ENCODE measurements at regions not wholly inside any gene's neighbourhood (a gene's known extent, or its start where the extent isn't known, plus 50 kb on each side); places are given as distances from the start of the nearest gene placed in this dataset.

DNA sequence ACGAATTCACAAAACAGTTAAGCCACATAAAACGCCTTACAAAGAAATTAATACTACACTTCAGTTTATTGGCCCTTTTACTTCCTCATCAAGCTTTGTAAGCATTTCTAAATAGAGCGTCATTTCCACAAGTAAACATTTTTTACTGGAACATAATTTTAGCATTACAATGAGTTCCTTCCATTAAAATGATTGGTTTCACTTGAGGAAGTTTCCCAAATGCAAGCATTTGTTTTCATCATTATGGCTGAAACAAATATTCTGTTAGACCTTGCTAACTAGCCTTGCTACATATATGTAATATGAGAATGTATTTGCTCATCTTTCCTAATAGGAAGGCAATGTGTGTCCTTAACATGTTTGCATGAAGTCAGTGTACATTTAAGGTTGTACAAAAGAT is 579.1 kb downstream of the IRS1 start:
- no peaks in the 10 kb centered on the region for H3K27me3 ChIP-seq (ENCODE audit: insufficient read depth, poor library complexity, severe bottlenecking)
- H3K4me3 ChIP-seq (replicated peaks; ENCODE audit: insufficient read depth, low read length): no peak overlapping the region
- DNase-seq (ENCODE audit: low read depth in 1 of 2, low spot score in 1 of 2): no peak
- H3K27ac ChIP-seq (replicated peaks): no peak overlapping the region
- TF ChIP-seq SPI1 (IDR thresholded peaks at IDR 0.05; ENCODE audit: borderline replicate concordance, low read depth): no peak
- TF ChIP-seq GABPA (IDR thresholded peaks at IDR 0.05; ENCODE audit: low read depth): no peak
- TF ChIP-seq, protein P1, sequence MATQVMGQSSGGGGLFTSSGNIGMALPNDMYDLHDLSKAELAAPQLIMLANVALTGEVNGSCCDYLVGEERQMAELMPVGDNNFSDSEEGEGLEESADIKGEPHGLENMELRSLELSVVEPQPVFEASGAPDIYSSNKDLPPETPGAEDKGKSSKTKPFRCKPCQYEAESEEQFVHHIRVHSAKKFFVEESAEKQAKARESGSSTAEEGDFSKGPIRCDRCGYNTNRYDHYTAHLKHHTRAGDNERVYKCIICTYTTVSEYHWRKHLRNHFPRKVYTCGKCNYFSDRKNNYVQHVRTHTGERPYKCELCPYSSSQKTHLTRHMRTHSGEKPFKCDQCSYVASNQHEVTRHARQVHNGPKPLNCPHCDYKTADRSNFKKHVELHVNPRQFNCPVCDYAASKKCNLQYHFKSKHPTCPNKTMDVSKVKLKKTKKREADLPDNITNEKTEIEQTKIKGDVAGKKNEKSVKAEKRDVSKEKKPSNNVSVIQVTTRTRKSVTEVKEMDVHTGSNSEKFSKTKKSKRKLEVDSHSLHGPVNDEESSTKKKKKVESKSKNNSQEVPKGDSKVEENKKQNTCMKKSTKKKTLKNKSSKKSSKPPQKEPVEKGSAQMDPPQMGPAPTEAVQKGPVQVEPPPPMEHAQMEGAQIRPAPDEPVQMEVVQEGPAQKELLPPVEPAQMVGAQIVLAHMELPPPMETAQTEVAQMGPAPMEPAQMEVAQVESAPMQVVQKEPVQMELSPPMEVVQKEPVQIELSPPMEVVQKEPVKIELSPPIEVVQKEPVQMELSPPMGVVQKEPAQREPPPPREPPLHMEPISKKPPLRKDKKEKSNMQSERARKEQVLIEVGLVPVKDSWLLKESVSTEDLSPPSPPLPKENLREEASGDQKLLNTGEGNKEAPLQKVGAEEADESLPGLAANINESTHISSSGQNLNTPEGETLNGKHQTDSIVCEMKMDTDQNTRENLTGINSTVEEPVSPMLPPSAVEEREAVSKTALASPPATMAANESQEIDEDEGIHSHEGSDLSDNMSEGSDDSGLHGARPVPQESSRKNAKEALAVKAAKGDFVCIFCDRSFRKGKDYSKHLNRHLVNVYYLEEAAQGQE (IDR thresholded peaks at IDR 0.05; ENCODE audit: insufficient replicate concordance, low read depth): no peak
- TF ChIP-seq, protein P2, sequence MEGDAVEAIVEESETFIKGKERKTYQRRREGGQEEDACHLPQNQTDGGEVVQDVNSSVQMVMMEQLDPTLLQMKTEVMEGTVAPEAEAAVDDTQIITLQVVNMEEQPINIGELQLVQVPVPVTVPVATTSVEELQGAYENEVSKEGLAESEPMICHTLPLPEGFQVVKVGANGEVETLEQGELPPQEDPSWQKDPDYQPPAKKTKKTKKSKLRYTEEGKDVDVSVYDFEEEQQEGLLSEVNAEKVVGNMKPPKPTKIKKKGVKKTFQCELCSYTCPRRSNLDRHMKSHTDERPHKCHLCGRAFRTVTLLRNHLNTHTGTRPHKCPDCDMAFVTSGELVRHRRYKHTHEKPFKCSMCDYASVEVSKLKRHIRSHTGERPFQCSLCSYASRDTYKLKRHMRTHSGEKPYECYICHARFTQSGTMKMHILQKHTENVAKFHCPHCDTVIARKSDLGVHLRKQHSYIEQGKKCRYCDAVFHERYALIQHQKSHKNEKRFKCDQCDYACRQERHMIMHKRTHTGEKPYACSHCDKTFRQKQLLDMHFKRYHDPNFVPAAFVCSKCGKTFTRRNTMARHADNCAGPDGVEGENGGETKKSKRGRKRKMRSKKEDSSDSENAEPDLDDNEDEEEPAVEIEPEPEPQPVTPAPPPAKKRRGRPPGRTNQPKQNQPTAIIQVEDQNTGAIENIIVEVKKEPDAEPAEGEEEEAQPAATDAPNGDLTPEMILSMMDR (IDR thresholded peaks at IDR 0.05; ENCODE audit: insufficient read depth, low read length): no peak
- no peak for TF ChIP-seq POLR2AphosphoS5 (IDR thresholded peaks at IDR 0.05; ENCODE audit: low read depth)

DNA sequence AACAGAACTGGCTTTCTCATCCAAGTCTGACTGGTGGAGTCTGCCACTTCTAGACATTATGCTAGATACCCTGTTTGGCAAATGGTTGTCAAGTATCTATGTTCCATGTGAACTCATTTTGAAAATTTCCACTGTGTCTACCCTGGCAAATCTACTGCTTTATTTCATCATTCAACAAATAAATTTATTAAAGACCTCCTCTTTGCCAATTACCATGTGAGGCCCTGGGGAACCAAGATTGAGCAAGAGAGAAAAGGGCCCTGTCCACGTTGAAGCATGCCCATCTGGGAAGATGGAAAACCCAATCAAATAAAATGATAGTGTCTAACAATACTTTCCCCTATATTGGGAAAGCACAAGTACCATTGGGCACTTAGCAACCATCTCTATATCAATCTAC is 582.4 kb downstream of the IRS1 start:
- TF ChIP-seq, protein P1 (IDR thresholded peaks at IDR 0.05; ENCODE audit: insufficient replicate concordance, low read depth): no peak
- TF ChIP-seq GABPA (IDR thresholded peaks at IDR 0.05; ENCODE audit: low read depth): no peak
- no peak for TF ChIP-seq POLR2AphosphoS5 (IDR thresholded peaks at IDR 0.05; ENCODE audit: low read depth)
- TF ChIP-seq, protein P2 (IDR thresholded peaks at IDR 0.05; ENCODE audit: insufficient read depth, low read length): no peak
- no peak for TF ChIP-seq SPI1 (IDR thresholded peaks at IDR 0.05; ENCODE audit: borderline replicate concordance, low read depth)
- H3K27ac ChIP-seq (replicated peaks): no peak overlapping the region
- no peak overlapping the region for H3K4me3 ChIP-seq (replicated peaks; ENCODE audit: insufficient read depth, low read length)
- H3K27me3 ChIP-seq (ENCODE audit: insufficient read depth, poor library complexity, severe bottlenecking): no peaks in the 10 kb centered on the region
- no peak for DNase-seq (ENCODE audit: low read depth in 1 of 2, low spot score in 1 of 2)

DNA sequence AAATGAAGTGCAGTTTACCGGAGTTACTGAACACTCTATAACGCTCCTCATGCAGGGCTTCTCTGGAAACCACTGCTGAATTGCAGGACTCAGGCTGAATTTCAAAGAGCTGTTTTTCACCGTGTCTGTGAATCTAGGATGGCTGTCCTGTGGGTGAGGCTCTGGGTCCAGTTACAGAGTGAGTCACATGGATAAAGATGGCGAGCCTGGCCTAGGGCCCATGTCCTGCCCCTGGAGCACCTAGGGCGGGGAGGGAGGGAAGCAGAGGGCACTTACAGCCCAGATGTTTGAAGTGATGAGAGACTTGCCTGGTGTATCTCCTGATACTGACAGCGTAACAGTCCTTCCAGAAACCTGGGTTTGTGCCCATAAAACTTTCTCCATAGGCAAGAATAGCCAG is 583.0 kb downstream of the IRS1 start:
- TF ChIP-seq, protein P2 (IDR thresholded peaks at IDR 0.05; ENCODE audit: insufficient read depth, low read length): no peak
- TF ChIP-seq SPI1 (IDR thresholded peaks at IDR 0.05; ENCODE audit: borderline replicate concordance, low read depth): no peak
- TF ChIP-seq POLR2AphosphoS5 (IDR thresholded peaks at IDR 0.05; ENCODE audit: low read depth): no peak
- TF ChIP-seq, protein P1 (IDR thresholded peaks at IDR 0.05; ENCODE audit: insufficient replicate concordance, low read depth): no peak
- no peak for TF ChIP-seq GABPA (IDR thresholded peaks at IDR 0.05; ENCODE audit: low read depth)
- DNase-seq (ENCODE audit: low read depth in 1 of 2, low spot score in 1 of 2): no peak
- H3K4me3 ChIP-seq (replicated peaks; ENCODE audit: insufficient read depth, low read length): no peak overlapping the region
- H3K27ac ChIP-seq (replicated peaks): no peak overlapping the region
- no peaks in the 10 kb centered on the region for H3K27me3 ChIP-seq (ENCODE audit: insufficient read depth, poor library complexity, severe bottlenecking)
